ENCODE measurements at regions not wholly inside any gene's neighbourhood (a gene's known extent, or its start where the extent isn't known, plus 50 kb on each side); places are given as distances from the start of the nearest gene placed in this dataset.

GRCh38 chr20:57878786-57879424, 169.1 kb upstream of the PMEPA1 start:
- Histone ChIP-seq H3K4me1 (ENCODE audit: control insufficient read depth in 1 of 2, insufficient read depth in 2 of 2, low read length in 2 of 2) (no peaks in the 10 kb centered on the region), H3K27ac (ENCODE audit: low read depth, low read length) (no peak overlapping the region), H3K27me3 (ENCODE audit: insufficient read depth, low read length) (peaks cover 73% of the 10 kb centered on the region), H3K36me3 (ENCODE audit: control insufficient read depth in 1 of 2, insufficient read depth in 2 of 2, low read length in 2 of 2) (no peaks in the 10 kb centered on the region), H3K9ac (ENCODE audit: low read length) (no peak overlapping the region), H3K4me3 (replicated peaks in 1 of 2; ENCODE audit: low read depth in 1 of 2, low read length in 2 of 2) (no peak overlapping the region), H3K79me2 (ENCODE audit: insufficient read depth, low read length) (no peaks in the 10 kb centered on the region), H2AFZ (ENCODE audit: low read depth, low read length, poor library complexity, severe bottlenecking) (no peak overlapping the region), H4K20me1 (ENCODE audit: insufficient read depth) (no peaks in the 10 kb centered on the region), H3K9me3 (ENCODE audit: control insufficient read depth in 1 of 2, insufficient read depth in 1 of 2, low read depth in 1 of 2, low read length in 2 of 2) (no peaks in the 10 kb centered on the region), H3K9me2 (ENCODE audit: insufficient read depth) (no peaks in the 10 kb centered on the region), H3K4me2 (ENCODE audit: low read length) (no peak overlapping the region)
- no TSS peak for BruUV-seq (replicated peaks)
- TF ChIP-seq, protein P1, sequence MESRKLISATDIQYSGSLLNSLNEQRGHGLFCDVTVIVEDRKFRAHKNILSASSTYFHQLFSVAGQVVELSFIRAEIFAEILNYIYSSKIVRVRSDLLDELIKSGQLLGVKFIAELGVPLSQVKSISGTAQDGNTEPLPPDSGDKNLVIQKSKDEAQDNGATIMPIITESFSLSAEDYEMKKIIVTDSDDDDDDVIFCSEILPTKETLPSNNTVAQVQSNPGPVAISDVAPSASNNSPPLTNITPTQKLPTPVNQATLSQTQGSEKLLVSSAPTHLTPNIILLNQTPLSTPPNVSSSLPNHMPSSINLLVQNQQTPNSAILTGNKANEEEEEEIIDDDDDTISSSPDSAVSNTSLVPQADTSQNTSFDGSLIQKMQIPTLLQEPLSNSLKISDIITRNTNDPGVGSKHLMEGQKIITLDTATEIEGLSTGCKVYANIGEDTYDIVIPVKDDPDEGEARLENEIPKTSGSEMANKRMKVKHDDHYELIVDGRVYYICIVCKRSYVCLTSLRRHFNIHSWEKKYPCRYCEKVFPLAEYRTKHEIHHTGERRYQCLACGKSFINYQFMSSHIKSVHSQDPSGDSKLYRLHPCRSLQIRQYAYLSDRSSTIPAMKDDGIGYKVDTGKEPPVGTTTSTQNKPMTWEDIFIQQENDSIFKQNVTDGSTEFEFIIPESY (IDR thresholded peaks at IDR 0.05; ENCODE audit: extremely low read depth, insufficient replicate concordance, low read length), result no peak
- no peak for TF ChIP-seq SIN3A (IDR thresholded peaks at IDR 0.05; ENCODE audit: low read depth)
- no peak for TF ChIP-seq CBX3 (IDR thresholded peaks at IDR 0.05; ENCODE audit: low read depth)
- no peak for TF ChIP-seq SP1 (IDR thresholded peaks at IDR 0.05; ENCODE audit: low read depth)
- TF ChIP-seq POLR2AphosphoS5 (IDR thresholded peaks at IDR 0.05; ENCODE audit: low read depth, low read length), result no peak
- TF ChIP-seq, protein P2, sequence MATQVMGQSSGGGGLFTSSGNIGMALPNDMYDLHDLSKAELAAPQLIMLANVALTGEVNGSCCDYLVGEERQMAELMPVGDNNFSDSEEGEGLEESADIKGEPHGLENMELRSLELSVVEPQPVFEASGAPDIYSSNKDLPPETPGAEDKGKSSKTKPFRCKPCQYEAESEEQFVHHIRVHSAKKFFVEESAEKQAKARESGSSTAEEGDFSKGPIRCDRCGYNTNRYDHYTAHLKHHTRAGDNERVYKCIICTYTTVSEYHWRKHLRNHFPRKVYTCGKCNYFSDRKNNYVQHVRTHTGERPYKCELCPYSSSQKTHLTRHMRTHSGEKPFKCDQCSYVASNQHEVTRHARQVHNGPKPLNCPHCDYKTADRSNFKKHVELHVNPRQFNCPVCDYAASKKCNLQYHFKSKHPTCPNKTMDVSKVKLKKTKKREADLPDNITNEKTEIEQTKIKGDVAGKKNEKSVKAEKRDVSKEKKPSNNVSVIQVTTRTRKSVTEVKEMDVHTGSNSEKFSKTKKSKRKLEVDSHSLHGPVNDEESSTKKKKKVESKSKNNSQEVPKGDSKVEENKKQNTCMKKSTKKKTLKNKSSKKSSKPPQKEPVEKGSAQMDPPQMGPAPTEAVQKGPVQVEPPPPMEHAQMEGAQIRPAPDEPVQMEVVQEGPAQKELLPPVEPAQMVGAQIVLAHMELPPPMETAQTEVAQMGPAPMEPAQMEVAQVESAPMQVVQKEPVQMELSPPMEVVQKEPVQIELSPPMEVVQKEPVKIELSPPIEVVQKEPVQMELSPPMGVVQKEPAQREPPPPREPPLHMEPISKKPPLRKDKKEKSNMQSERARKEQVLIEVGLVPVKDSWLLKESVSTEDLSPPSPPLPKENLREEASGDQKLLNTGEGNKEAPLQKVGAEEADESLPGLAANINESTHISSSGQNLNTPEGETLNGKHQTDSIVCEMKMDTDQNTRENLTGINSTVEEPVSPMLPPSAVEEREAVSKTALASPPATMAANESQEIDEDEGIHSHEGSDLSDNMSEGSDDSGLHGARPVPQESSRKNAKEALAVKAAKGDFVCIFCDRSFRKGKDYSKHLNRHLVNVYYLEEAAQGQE (IDR thresholded peaks at IDR 0.05; ENCODE audit: low read depth), result no peak
- no peak for TF ChIP-seq EZH2phosphoT487 (IDR thresholded peaks at IDR 0.05; ENCODE audit: borderline replicate concordance)
- TF ChIP-seq ELF1 (IDR thresholded peaks at IDR 0.05; ENCODE audit: borderline replicate concordance, low read depth), result no peak
- TF ChIP-seq SRF (IDR thresholded peaks at IDR 0.05; ENCODE audit: low read depth), result no peak
- TF ChIP-seq EGR1 (IDR thresholded peaks at IDR 0.05; ENCODE audit: low read depth), result no peak
- TF ChIP-seq ATF3 (IDR thresholded peaks at IDR 0.05), result no peak
- TF ChIP-seq TCF7L2 (IDR thresholded peaks at IDR 0.05; ENCODE audit: borderline replicate concordance, extremely low read depth, insufficient read depth, insufficient read length), result no peak
- no peak for TF ChIP-seq EZH2 (IDR thresholded peaks at IDR 0.05)
- TF ChIP-seq RAD21 (IDR thresholded peaks at IDR 0.05; ENCODE audit: low read depth), result no peak
- TF ChIP-seq FOSL1 (IDR thresholded peaks at IDR 0.05; ENCODE audit: low read depth), result no peak
- no peak for TF ChIP-seq ZNF274 (IDR thresholded peaks at IDR 0.05; ENCODE audit: low read depth, low read length)
- TF ChIP-seq, protein P3, sequence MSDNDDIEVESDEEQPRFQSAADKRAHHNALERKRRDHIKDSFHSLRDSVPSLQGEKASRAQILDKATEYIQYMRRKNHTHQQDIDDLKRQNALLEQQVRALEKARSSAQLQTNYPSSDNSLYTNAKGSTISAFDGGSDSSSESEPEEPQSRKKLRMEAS (IDR thresholded peaks at IDR 0.05), result no peak
- no peak for TF ChIP-seq YY1 (IDR thresholded peaks at IDR 0.05; ENCODE audit: extremely low read depth, insufficient replicate concordance, low read depth, low read length)
- ChIA-PET CTCF (no interaction called here), POLR2A (no interaction called here), RAD21 (ENCODE audit: low non-redundant PET in 1 of 2, low total read pairs in 2 of 2, uncharacterized antibody in 2 of 2, unreplicated experiment in 2 of 2) (no interaction called here)
- ATAC-seq, result no peak
- DNase-seq (ENCODE audit: low read depth, low spot score), result no peak
- intact Hi-C loops (cut with micrococcal nuclease), result no loop called here

Data from HCT116 (cell line).